ENCODE measurements at regions not wholly inside any gene's neighbourhood (a gene's known extent, or its start where the extent isn't known, plus 50 kb on each side); places are given as distances from the start of the nearest gene placed in this dataset.

DNA sequence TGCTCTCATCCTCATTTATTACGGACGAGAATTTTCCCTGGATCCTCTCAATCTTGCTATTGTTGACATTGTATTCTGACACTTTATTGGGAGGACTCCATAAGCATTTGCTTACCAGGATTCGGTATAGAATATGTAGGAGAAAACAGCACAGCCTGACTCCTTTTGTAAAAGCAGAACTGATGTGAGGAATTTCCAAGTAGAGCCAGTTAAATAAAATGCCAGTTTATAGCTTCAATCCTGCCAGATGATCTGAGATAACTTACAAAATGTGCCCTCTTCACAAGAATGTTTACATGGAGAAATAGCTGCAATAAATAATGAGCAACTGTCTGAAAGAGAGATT, 332.9 kb upstream of the PRICKLE1 start:
- FAIRE-seq (no peak), DNase-seq (ENCODE audit: low read depth, low spot score) (no peak)
- no peaks in the 10 kb centered on the region for H4K20me1 ChIP-seq (ENCODE audit: control insufficient read depth, extremely low read depth, insufficient read depth, low read length)
- peaks cover 21% of the 10 kb centered on the region for H3K4me1 ChIP-seq (ENCODE audit: control insufficient read depth, extremely low read depth, insufficient read depth, low read length)
- no peaks in the 10 kb centered on the region for H3K79me2 ChIP-seq (ENCODE audit: control insufficient read depth, insufficient read depth, low read length)
- H3K4me2 ChIP-seq (ENCODE audit: control insufficient read depth, extremely low read depth, insufficient read depth, low read depth, low read length) = peak overlapping the region; percentile 86
- H3K9ac ChIP-seq (ENCODE audit: control insufficient read depth, extremely low read depth, insufficient read depth, low read length) = peak overlapping the region; percentile 55
- peak overlapping the region in 2 of 3 experiments; percentile 43 to 52 for H3K4me3 ChIP-seq (ENCODE audit: control insufficient read depth in 2 of 3, extremely low read depth in 1 of 3, insufficient read depth in 2 of 3, low read depth in 1 of 3, low read length in 3 of 3)
- TF ChIP-seq EZH2 (IDR thresholded peaks at IDR 0.05; ENCODE audit: low read length) = no peak
- TF ChIP-seq, protein P1, sequence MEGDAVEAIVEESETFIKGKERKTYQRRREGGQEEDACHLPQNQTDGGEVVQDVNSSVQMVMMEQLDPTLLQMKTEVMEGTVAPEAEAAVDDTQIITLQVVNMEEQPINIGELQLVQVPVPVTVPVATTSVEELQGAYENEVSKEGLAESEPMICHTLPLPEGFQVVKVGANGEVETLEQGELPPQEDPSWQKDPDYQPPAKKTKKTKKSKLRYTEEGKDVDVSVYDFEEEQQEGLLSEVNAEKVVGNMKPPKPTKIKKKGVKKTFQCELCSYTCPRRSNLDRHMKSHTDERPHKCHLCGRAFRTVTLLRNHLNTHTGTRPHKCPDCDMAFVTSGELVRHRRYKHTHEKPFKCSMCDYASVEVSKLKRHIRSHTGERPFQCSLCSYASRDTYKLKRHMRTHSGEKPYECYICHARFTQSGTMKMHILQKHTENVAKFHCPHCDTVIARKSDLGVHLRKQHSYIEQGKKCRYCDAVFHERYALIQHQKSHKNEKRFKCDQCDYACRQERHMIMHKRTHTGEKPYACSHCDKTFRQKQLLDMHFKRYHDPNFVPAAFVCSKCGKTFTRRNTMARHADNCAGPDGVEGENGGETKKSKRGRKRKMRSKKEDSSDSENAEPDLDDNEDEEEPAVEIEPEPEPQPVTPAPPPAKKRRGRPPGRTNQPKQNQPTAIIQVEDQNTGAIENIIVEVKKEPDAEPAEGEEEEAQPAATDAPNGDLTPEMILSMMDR (optimal IDR thresholded peaks at IDR 0.05 in 1 of 3, IDR thresholded peaks at IDR 0.05 in 1 of 3, conservative IDR thresholded peaks at IDR 0.05 in 1 of 3; ENCODE audit: extremely low read depth in 1 of 3, insufficient read depth in 2 of 3, low read length in 3 of 3) = no peak
- no peaks in the 10 kb centered on the region for H3K27me3 ChIP-seq (ENCODE audit: control insufficient read depth, extremely low read depth, insufficient read depth, low read length)
- peak overlapping the region; percentile 78 for H2AFZ ChIP-seq (ENCODE audit: control insufficient read depth, low read length)
- no peaks in the 10 kb centered on the region for H3K9me1 ChIP-seq (ENCODE audit: control insufficient read depth, extremely low read depth, insufficient read depth, low read length)
- H3K36me3 ChIP-seq (ENCODE audit: control insufficient read depth in 2 of 2, extremely low read depth in 1 of 2, insufficient read depth in 2 of 2, low read length in 2 of 2) = no peaks in the 10 kb centered on the region
- dilution Hi-C loops (cut with MboI; ENCODE audit: extremely low pct_ligation_motif_present, low sequenced_read_pairs) = no loop called here
- no peaks in the 10 kb centered on the region for H3K9me3 ChIP-seq (ENCODE audit: control insufficient read depth, low read depth, low read length)
- H3K27ac ChIP-seq (ENCODE audit: control insufficient read depth, insufficient read depth, low read length) = peak overlapping the region; percentile 78

DNA sequence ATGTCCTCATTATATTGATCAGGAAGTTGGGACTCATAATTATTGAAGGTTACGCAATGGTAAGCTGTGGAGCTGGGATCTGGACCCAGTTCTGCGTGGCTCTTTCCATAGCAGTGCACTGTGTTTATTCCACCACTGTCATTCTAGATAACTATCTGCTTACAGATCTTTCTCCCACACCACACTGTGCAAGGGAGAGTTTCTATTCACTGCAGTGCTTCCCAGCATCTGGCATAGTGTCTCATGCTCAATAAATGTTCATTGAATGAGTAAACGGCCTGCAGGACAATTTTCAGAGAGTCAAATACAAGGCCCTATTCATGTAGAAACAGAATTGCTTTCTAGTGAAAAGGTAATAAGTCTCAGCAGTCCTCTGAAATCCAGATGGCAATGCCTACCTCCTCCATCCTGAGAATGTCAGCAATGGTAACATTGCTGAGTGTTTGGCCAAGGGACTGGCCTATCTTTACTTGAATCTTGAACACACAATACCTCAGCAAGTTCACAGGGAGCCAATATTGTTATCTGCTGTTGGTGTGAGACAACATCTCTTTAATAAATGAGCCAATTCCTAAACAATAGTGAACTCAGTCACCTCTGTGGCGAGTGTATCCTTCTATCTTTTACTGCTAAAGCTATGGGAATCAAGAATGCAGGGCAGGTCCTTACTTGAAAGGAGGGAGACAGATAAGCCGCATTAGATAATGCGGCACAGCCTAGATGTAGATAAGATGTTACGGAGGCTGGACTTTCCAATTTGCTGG, 332.4 kb upstream of the PRICKLE1 start:
- H3K9ac ChIP-seq (ENCODE audit: control insufficient read depth, extremely low read depth, insufficient read depth, low read length) = peak overlapping the region; percentile 55
- peak overlapping the region; percentile 78 for H3K27ac ChIP-seq (ENCODE audit: control insufficient read depth, insufficient read depth, low read length)
- no peaks in the 10 kb centered on the region for H3K9me3 ChIP-seq (ENCODE audit: control insufficient read depth, low read depth, low read length)
- peak overlapping the region; percentile 86 for H3K4me2 ChIP-seq (ENCODE audit: control insufficient read depth, extremely low read depth, insufficient read depth, low read depth, low read length)
- H3K36me3 ChIP-seq (ENCODE audit: control insufficient read depth in 2 of 2, extremely low read depth in 1 of 2, insufficient read depth in 2 of 2, low read length in 2 of 2) = no peaks in the 10 kb centered on the region
- H4K20me1 ChIP-seq (ENCODE audit: control insufficient read depth, extremely low read depth, insufficient read depth, low read length) = no peaks in the 10 kb centered on the region
- peaks cover 21% of the 10 kb centered on the region for H3K4me1 ChIP-seq (ENCODE audit: control insufficient read depth, extremely low read depth, insufficient read depth, low read length)
- no peaks in the 10 kb centered on the region for H3K9me1 ChIP-seq (ENCODE audit: control insufficient read depth, extremely low read depth, insufficient read depth, low read length)
- no peaks in the 10 kb centered on the region for H3K79me2 ChIP-seq (ENCODE audit: control insufficient read depth, insufficient read depth, low read length)
- FAIRE-seq (peak; percentile 95), DNase-seq (ENCODE audit: low read depth, low spot score) (peak; percentile 15)
- H3K4me3 ChIP-seq (ENCODE audit: control insufficient read depth in 2 of 3, extremely low read depth in 1 of 3, insufficient read depth in 2 of 3, low read depth in 1 of 3, low read length in 3 of 3) = peak overlapping the region in 2 of 3 experiments; percentile 43 to 52
- peak overlapping the region; percentile 78 for H2AFZ ChIP-seq (ENCODE audit: control insufficient read depth, low read length)
- dilution Hi-C loops (cut with MboI; ENCODE audit: extremely low pct_ligation_motif_present, low sequenced_read_pairs) = no loop called here
- no peaks in the 10 kb centered on the region for H3K27me3 ChIP-seq (ENCODE audit: control insufficient read depth, extremely low read depth, insufficient read depth, low read length)
- TF ChIP-seq, protein P1 (optimal IDR thresholded peaks at IDR 0.05 in 1 of 3, IDR thresholded peaks at IDR 0.05 in 1 of 3, conservative IDR thresholded peaks at IDR 0.05 in 1 of 3; ENCODE audit: extremely low read depth in 1 of 3, insufficient read depth in 2 of 3, low read length in 3 of 3) = no peak
- no peak for TF ChIP-seq EZH2 (IDR thresholded peaks at IDR 0.05; ENCODE audit: low read length)

Measured in keratinocyte (primary cell).